Caco-2 (cell line): ENCODE measurements at regions not wholly inside any gene's neighbourhood (a gene's known extent, or its start where the extent isn't known, plus 50 kb on each side); places are given as distances from the start of the nearest gene placed in this dataset.

Experiments
- BruUV-seq: library from RNA; stranded (reverse); fragments of 400-500 nt; replicated peaks from 2 replicates; lab custom pipeline; 2021; lab: Mats Ljungman, UMichigan
- CTCF ChIA-PET: fragments of 300-600 bp; sonication (Branson Sonifier 250); formaldehyde crosslinking; loops from one replicate; lab custom pipeline; 2022; ENCODE audit warnings: antibody characterized with exemption; lab: Charles Lee
- POLR2A ChIA-PET: fragments of 300-600 bp; sonication (Branson Sonifier 250); formaldehyde crosslinking; loops from one replicate; lab custom pipeline; 2022; ENCODE audit warnings: antibody characterized with exemption; lab: Charles Lee
- DNase-seq, 2 experiments: peaks; one replicate each; pipeline versions ENCODE4 v3.0.0 to v3.0.0-alpha.2; 2020 to 2022
- H3K27me3 ChIP-seq: replicated peaks from 2 replicates; pipeline ENCODE4 v1.6.0; 2011; ENCODE audit warnings: low read length; ENCODE audit not compliant: control insufficient read depth, insufficient read depth
- H3K36me3 ChIP-seq: 2 replicates; pipeline ENCODE4 v1.5.1; 2011; ENCODE audit warnings: low read length; ENCODE audit not compliant: control insufficient read depth, insufficient read depth
- H3K4me1 ChIP-seq: fragments of 250-450 bp; sonication (Bioruptor Pico); 2 replicates; pipeline ENCODE4 v1.5.1; 2020; ENCODE audit warnings: mild to moderate bottlenecking
- H3K4me3 ChIP-seq: 2 replicates; pipeline ENCODE4 v1.5.1; 2011; ENCODE audit warnings: low read depth, mild to moderate bottlenecking, control low read depth, low read length
- H3K9me3 ChIP-seq: fragments of 250-450 bp; sonication (Bioruptor Pico); 2 replicates; pipeline ENCODE4 v1.5.1; 2020; ENCODE audit warnings: mild to moderate bottlenecking, moderate library complexity
- H3K27ac Mint-ChIP-seq: one replicate; pipeline ENCODE4 v1.8.0; 2022; ENCODE audit warnings: mixed read lengths; ENCODE audit not compliant: unreplicated experiment
- H3K27me3 Mint-ChIP-seq: one replicate; pipeline ENCODE4 v1.8.0; 2022; ENCODE audit warnings: mixed read lengths; ENCODE audit not compliant: insufficient read depth, unreplicated experiment
- H3K36me3 Mint-ChIP-seq: one replicate; pipeline ENCODE4 v1.8.0; 2022; ENCODE audit warnings: mild to moderate bottlenecking, mixed read lengths; ENCODE audit not compliant: insufficient read depth, unreplicated experiment
- H3K4me1 Mint-ChIP-seq: one replicate; pipeline ENCODE4 v1.8.0; 2022; ENCODE audit warnings: low read depth, mixed read lengths; ENCODE audit not compliant: unreplicated experiment
- H3K4me3 Mint-ChIP-seq: one replicate; pipeline ENCODE4 v1.8.0; 2022; ENCODE audit warnings: mild to moderate bottlenecking, moderate library complexity, mixed read lengths; ENCODE audit not compliant: unreplicated experiment
- H3K9me3 Mint-ChIP-seq: one replicate; pipeline ENCODE4 v1.8.0; 2022; ENCODE audit warnings: mixed read lengths; ENCODE audit not compliant: unreplicated experiment
- intact Hi-C: fragments of 100-400 bp; cut with micrococcal nuclease; formaldehyde crosslinking; loops from one replicate; pipeline ENCODE4 v1.10.0; 2022; ENCODE audit not compliant: unreplicated experiment
- TF ChIP-seq, protein P1 (sequence below), 2 experiments: fragments of 200-600 bp in 1 of 2; IDR thresholded peaks; 1 replicate in 1 of 2; 2 replicates in 1 of 2; pipeline versions ENCODE4 v1.5.1 to v1.8.0; 2011 to 2022; ENCODE audit warnings: antibody characterized with exemption in 1 of 2, control low read depth in 1 of 2, inconsistent platforms in 1 of 2, low read depth in 1 of 2, low read length in 1 of 2, mild to moderate bottlenecking in 1 of 2, moderate library complexity in 1 of 2; ENCODE audit not compliant: insufficient read depth in 1 of 2, severe bottlenecking in 1 of 2, unreplicated experiment in 1 of 2

DNA sequence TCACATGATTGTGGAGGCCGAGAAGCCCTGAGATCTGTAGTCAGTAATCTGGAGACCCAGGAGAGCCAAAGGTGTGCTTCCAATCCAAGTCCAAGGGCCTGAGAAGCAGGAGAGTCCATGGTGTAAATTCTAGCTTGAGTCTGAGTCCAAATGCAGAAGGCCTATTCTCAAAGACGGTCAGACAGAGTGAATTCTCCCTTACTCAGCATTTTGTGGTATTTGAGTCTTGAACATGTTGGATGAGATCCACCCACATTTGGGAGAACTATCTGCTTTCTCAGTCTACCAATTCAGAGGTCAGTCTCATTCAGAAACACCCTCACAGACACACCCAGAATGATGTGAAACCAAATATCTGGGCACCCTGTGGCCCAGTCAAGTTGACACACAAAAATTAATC lies 128.8 kb upstream of the PTCH1 start:
- H3K9me3 ChIP-seq, result no peaks in the 10 kb centered on the region
- H3K36me3 Mint-ChIP-seq, result no peaks in the 10 kb centered on the region
- ChIA-PET CTCF (no interaction called here), POLR2A (no interaction called here)
- H3K27me3 Mint-ChIP-seq, result no peaks in the 10 kb centered on the region
- DNase-seq, result no peak
- BruUV-seq, result no TSS peak
- TF ChIP-seq, protein P1, sequence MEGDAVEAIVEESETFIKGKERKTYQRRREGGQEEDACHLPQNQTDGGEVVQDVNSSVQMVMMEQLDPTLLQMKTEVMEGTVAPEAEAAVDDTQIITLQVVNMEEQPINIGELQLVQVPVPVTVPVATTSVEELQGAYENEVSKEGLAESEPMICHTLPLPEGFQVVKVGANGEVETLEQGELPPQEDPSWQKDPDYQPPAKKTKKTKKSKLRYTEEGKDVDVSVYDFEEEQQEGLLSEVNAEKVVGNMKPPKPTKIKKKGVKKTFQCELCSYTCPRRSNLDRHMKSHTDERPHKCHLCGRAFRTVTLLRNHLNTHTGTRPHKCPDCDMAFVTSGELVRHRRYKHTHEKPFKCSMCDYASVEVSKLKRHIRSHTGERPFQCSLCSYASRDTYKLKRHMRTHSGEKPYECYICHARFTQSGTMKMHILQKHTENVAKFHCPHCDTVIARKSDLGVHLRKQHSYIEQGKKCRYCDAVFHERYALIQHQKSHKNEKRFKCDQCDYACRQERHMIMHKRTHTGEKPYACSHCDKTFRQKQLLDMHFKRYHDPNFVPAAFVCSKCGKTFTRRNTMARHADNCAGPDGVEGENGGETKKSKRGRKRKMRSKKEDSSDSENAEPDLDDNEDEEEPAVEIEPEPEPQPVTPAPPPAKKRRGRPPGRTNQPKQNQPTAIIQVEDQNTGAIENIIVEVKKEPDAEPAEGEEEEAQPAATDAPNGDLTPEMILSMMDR (IDR thresholded peaks at IDR 0.05; ENCODE audit: insufficient read depth in 1 of 2, low read depth in 1 of 2, low read length in 1 of 2, severe bottlenecking in 1 of 2, unreplicated experiment in 1 of 2), result no peak
- H3K4me3 Mint-ChIP-seq, result no peak overlapping the region
- H3K36me3 ChIP-seq, result no peaks in the 10 kb centered on the region
- intact Hi-C loops, result no loop called here
- no peaks in the 10 kb centered on the region for H3K4me1 Mint-ChIP-seq
- no peaks in the 10 kb centered on the region for H3K27me3 ChIP-seq
- H3K4me3 ChIP-seq, result no peak overlapping the region
- H3K27ac Mint-ChIP-seq, result no peak overlapping the region
- no peaks in the 10 kb centered on the region for H3K9me3 Mint-ChIP-seq
- no peaks in the 10 kb centered on the region for H3K4me1 ChIP-seq

DNA sequence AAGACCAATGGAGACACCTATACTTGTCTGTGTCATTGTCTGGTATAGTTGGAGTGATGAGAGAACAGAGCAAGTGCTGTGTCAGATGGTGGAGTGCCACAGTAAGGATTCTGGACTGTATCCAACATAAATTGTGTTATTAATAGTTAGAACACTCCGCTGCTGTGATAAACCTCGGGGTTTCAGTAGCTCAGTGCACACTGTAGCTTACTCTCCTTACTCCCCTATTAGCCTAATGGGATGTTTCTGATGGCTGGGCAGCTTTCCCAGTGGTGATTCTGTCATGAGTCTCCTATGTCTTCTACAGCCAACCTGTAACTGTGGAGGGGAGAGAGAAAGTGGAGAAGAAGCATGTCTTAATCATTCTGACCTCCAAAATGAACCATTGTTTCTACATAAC lies 127.6 kb upstream of the PTCH1 start:
- no peaks in the 10 kb centered on the region for H3K36me3 ChIP-seq
- TF ChIP-seq, protein P1 (IDR thresholded peaks at IDR 0.05; ENCODE audit: insufficient read depth in 1 of 2, low read depth in 1 of 2, low read length in 1 of 2, severe bottlenecking in 1 of 2, unreplicated experiment in 1 of 2), result no peak

DNA sequence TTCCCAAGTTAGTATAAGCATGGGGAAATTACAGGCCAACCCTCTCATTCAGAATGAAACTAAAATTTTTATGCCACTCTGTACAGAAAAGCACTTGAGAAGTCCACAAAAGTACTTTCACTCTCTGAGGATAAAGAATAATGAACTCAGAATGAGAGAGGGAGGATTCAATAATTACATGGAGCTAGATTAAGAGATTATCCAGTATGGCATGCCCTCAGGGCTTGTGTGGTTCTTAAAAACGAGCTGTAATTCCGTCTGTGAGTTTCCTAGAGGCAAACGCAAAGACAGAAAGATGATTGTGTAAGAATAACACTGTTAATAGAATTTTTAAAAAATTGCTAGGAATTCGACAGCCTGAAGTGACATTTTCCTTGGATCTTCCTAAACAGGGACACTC lies 126.8 kb upstream of the PTCH1 start:
- no peaks in the 10 kb centered on the region for H3K27me3 ChIP-seq
- Mint-ChIP-seq H3K27ac (no peak overlapping the region), H3K9me3 (no peaks in the 10 kb centered on the region), H3K4me3 (no peak overlapping the region), H3K4me1 (no peaks in the 10 kb centered on the region), H3K36me3 (no peaks in the 10 kb centered on the region), H3K27me3 (peaks cover 3% of the 10 kb centered on the region)
- intact Hi-C loops, result no loop called here
- no peaks in the 10 kb centered on the region for H3K36me3 ChIP-seq
- no peak overlapping the region for H3K4me3 ChIP-seq
- ChIA-PET POLR2A (no interaction called here), CTCF (no interaction called here)
- DNase-seq, result no peak
- no peaks in the 10 kb centered on the region for H3K4me1 ChIP-seq
- no peaks in the 10 kb centered on the region for H3K9me3 ChIP-seq
- TF ChIP-seq, protein P1 (IDR thresholded peaks at IDR 0.05; ENCODE audit: insufficient read depth in 1 of 2, low read depth in 1 of 2, low read length in 1 of 2, severe bottlenecking in 1 of 2, unreplicated experiment in 1 of 2), result no peak
- no TSS peak for BruUV-seq

More for the DNA sequence above, 127.6 kb upstream of the PTCH1 start:
- intact Hi-C loops, result no loop called here
- POLR2A ChIA-PET, result no interaction called here
- no peaks in the 10 kb centered on the region for H3K4me1 ChIP-seq
- DNase-seq, result no peak
- CTCF ChIA-PET, result no interaction called here
- no peaks in the 10 kb centered on the region for H3K9me3 Mint-ChIP-seq
- no peak overlapping the region for H3K4me3 ChIP-seq
- H3K27ac Mint-ChIP-seq, result no peak overlapping the region
- no peaks in the 10 kb centered on the region for H3K27me3 ChIP-seq
- peaks cover 3% of the 10 kb centered on the region for H3K27me3 Mint-ChIP-seq
- no peak overlapping the region for H3K4me3 Mint-ChIP-seq
- no TSS peak for BruUV-seq
- H3K4me1 Mint-ChIP-seq, result no peaks in the 10 kb centered on the region
- no peaks in the 10 kb centered on the region for H3K9me3 ChIP-seq
- H3K36me3 Mint-ChIP-seq, result no peaks in the 10 kb centered on the region
